Gastroesophageal sphincter (tissue), 3 donors: ENCODE measurements at regions not wholly inside any gene's neighbourhood (a gene's known extent, or its start where the extent isn't known, plus 50 kb on each side); places are given as distances from the start of the nearest gene placed in this dataset.

Experiments
- POLR2A ChIP-seq, 2 donors: fragments of 450-650 bp; IDR thresholded peaks; one replicate each; pipeline ENCODE4 v1.6.1; 2017; ENCODE audit warnings: antibody characterized with exemption in 2 of 2, mild to moderate bottlenecking in 2 of 2, moderate library complexity in 1 of 2
- TF ChIP-seq, protein P1 (sequence below), 4 experiments: fragments of 200-600 bp in 2 of 4; fragments of 450-650 bp in 2 of 4; sonication (generic) in 1 of 4; IDR thresholded peaks; one replicate each; pipeline ENCODE4 v1.5.1; 2017 to 2019; ENCODE audit warnings: antibody characterized with exemption in 4 of 4, mild to moderate bottlenecking in 2 of 4, moderate library complexity in 2 of 4

DNA sequence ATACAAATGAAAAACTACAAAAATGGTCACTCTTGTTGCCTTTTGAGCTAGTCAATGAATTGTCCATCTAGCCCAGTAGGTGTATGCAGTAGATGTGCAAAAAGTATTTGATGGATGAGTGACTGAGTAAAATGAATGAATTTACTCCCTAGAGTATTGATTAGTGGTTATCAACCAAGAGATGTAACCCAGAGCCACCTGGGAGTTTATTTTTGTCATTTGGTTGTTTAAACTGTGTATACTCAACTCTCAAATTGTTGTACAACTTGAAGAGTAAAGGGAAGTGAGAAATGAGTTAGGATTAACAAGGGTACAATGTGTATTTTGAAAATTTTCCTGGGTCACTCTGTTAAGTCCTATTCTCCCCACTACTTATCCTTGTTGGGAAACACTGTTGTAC lies 124.1 kb upstream of the TMCO5A start:
- TF ChIP-seq, protein P1, sequence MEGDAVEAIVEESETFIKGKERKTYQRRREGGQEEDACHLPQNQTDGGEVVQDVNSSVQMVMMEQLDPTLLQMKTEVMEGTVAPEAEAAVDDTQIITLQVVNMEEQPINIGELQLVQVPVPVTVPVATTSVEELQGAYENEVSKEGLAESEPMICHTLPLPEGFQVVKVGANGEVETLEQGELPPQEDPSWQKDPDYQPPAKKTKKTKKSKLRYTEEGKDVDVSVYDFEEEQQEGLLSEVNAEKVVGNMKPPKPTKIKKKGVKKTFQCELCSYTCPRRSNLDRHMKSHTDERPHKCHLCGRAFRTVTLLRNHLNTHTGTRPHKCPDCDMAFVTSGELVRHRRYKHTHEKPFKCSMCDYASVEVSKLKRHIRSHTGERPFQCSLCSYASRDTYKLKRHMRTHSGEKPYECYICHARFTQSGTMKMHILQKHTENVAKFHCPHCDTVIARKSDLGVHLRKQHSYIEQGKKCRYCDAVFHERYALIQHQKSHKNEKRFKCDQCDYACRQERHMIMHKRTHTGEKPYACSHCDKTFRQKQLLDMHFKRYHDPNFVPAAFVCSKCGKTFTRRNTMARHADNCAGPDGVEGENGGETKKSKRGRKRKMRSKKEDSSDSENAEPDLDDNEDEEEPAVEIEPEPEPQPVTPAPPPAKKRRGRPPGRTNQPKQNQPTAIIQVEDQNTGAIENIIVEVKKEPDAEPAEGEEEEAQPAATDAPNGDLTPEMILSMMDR (IDR thresholded peaks at IDR 0.05), result no peak
- TF ChIP-seq POLR2A (IDR thresholded peaks at IDR 0.05), result no peak
